Mesendoderm (in vitro differentiated cells): ENCODE measurements at regions not wholly inside any gene's neighbourhood (a gene's known extent, or its start where the extent isn't known, plus 50 kb on each side); places are given as distances from the start of the nearest gene placed in this dataset.
"Not testable (repeated sequence)": the region's sequence is repeated elsewhere in the genome, so short reads cannot be mapped to it uniquely, and the experiment has no call there.

Source experiments
- DNase-seq: peaks from one replicate; pipeline ENCODE4 v3.0.0; 2013
- H2AK5ac ChIP-seq: 2 replicates; pipeline ENCODE4 v1.6.1; 2013; ENCODE audit warnings: low read length, inconsistent platforms
- H2BK120ac ChIP-seq: 2 replicates; pipeline ENCODE4 v1.6.1; 2013; ENCODE audit warnings: low read depth, mild to moderate bottlenecking, low read length, moderate library complexity, mixed read lengths
- H2BK15ac ChIP-seq: replicated peaks from 2 replicates; pipeline ENCODE4 v1.6.1; 2013; ENCODE audit warnings: low read depth, mild to moderate bottlenecking, moderate library complexity
- H2BK5ac ChIP-seq: 2 replicates; pipeline ENCODE4 v1.6.1; 2013; ENCODE audit warnings: low read length, inconsistent platforms
- H3K18ac ChIP-seq: 2 replicates; pipeline ENCODE4 v1.6.1; 2013; ENCODE audit warnings: mild to moderate bottlenecking, low read length, mixed read lengths
- H3K23ac ChIP-seq: one replicate; pipeline ENCODE4 v1.6.1; 2013; ENCODE audit warnings: low read length
- H3K27ac ChIP-seq: 2 replicates; pipeline ENCODE4 v1.5.1; 2013; ENCODE audit warnings: low read depth, mild to moderate bottlenecking, inconsistent platforms, low read length, moderate library complexity
- H3K27me3 ChIP-seq: 2 replicates; pipeline ENCODE4 v1.6.1; 2013; ENCODE audit warnings: low read length, control low read depth, mild to moderate bottlenecking, inconsistent platforms; ENCODE audit not compliant: insufficient read depth, poor library complexity
- H3K36me3 ChIP-seq: 2 replicates; pipeline ENCODE4 v1.6.1; 2013; ENCODE audit warnings: low read length, inconsistent platforms; ENCODE audit not compliant: control insufficient read depth, insufficient read depth
- H3K4ac ChIP-seq: one replicate; pipeline ENCODE4 v1.6.1; 2013; ENCODE audit warnings: low read depth, mild to moderate bottlenecking, low read length, moderate library complexity
- H3K4me1 ChIP-seq: 2 replicates; pipeline ENCODE4 v1.6.1; 2013; ENCODE audit warnings: low read depth, low read length, inconsistent platforms; ENCODE audit not compliant: control insufficient read depth
- H3K4me2 ChIP-seq: 2 replicates; pipeline ENCODE4 v1.6.1; 2013; ENCODE audit warnings: low read length
- H3K4me3 ChIP-seq: 2 replicates; pipeline ENCODE4 v1.5.1; 2013; ENCODE audit warnings: mild to moderate bottlenecking, low read length
- H3K56ac ChIP-seq: one replicate; pipeline ENCODE4 v1.6.1; 2013; ENCODE audit warnings: low read length
- H3K79me1 ChIP-seq: 2 replicates; pipeline ENCODE4 v1.6.1; 2013; ENCODE audit warnings: low read length, inconsistent platforms
- H3K79me2 ChIP-seq: 2 replicates; pipeline ENCODE4 v1.6.1; 2013; ENCODE audit warnings: mild to moderate bottlenecking, low read length; ENCODE audit not compliant: control insufficient read depth, insufficient read depth
- H3K9ac ChIP-seq: 2 replicates; pipeline ENCODE4 v1.6.1; 2013; ENCODE audit warnings: low read length, inconsistent platforms
- H4K5ac ChIP-seq: one replicate; pipeline ENCODE4 v1.6.1; 2013; ENCODE audit warnings: low read length
- H4K8ac ChIP-seq: one replicate; pipeline ENCODE4 v1.6.1; 2013; ENCODE audit warnings: low read depth, mild to moderate bottlenecking, control low read depth, low read length, moderate library complexity
- WGBS: extraction: QIAGEN DNeasy Blood & Tissue Kit; methylation state at CpG from one replicate; pipeline ENCODE4 v1.1.7; 2013; ENCODE audit warnings: low lambda C conversion rate, missing lambda C conversion rate; ENCODE audit not compliant: insufficient coverage; ENCODE audit errors: extremely low coverage; 5-methylcytosine and 5-hydroxymethylcytosine counted together

GRCh38 chr1:55437692-55438091, 222.5 kb upstream of the USP24 start:
- Histone ChIP-seq H4K5ac (no peak overlapping the region), H2BK15ac (no peak overlapping the region), H3K4ac (no peak overlapping the region), H3K4me2 (no peak overlapping the region), H3K56ac (no peak overlapping the region), H3K36me3 (no peaks in the 10 kb centered on the region), H4K8ac (no peak overlapping the region), H3K79me1 (no peaks in the 10 kb centered on the region), H3K18ac (no peak overlapping the region), H2BK120ac (no peak overlapping the region), H3K27me3 (no peaks in the 10 kb centered on the region), H3K27ac (no peak overlapping the region), H3K4me3 (no peak overlapping the region), H2AK5ac (no peak overlapping the region), H3K79me2 (no peaks in the 10 kb centered on the region), H2BK5ac (no peak overlapping the region), H3K4me1 (no peaks in the 10 kb centered on the region), H3K9ac (no peak overlapping the region), H3K23ac (no peak overlapping the region)
- no CpG with 5 or more reads among the region's 2 CpGs for WGBS
- no peak for DNase-seq

DNA sequence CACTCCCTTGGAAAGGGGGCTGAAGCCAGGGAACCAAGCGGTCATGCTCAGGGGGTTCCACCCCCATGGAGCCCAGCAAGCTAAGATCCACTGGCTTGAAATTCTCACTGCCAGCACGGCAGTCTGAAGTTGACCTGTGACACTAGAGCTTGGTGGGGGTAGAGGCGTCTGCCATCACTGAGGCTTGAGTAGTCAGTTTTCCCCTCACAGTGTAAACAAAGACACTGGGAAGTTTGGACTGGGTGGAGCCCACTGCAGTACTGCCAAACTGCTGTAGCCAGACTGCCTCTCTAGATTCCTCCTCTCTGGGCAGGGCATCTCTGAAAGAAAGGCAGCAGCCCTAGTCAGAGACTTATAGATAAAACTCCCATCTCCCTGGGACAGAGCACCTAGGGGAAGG, 215.6 kb upstream of the USP24 start:
- not testable (repeated sequence) for H3K4me3 ChIP-seq, H3K36me3 ChIP-seq, H3K4ac ChIP-seq, H4K8ac ChIP-seq, H3K23ac ChIP-seq, H3K18ac ChIP-seq, H2BK5ac ChIP-seq, H4K5ac ChIP-seq, H2BK120ac ChIP-seq, H2AK5ac ChIP-seq, H3K9ac ChIP-seq, H3K79me2 ChIP-seq, H3K27me3 ChIP-seq, H3K56ac ChIP-seq, H3K27ac ChIP-seq, H2BK15ac ChIP-seq, H3K79me1 ChIP-seq, H3K4me1 ChIP-seq, H3K4me2 ChIP-seq, DNase-seq
- WGBS = no CpG with 5 or more reads among the region's 3 CpGs

GRCh38 chr1:55430206-55430605, 215.0 kb upstream of the USP24 start:
- not testable (repeated sequence) for H3K79me2 ChIP-seq

DNA sequence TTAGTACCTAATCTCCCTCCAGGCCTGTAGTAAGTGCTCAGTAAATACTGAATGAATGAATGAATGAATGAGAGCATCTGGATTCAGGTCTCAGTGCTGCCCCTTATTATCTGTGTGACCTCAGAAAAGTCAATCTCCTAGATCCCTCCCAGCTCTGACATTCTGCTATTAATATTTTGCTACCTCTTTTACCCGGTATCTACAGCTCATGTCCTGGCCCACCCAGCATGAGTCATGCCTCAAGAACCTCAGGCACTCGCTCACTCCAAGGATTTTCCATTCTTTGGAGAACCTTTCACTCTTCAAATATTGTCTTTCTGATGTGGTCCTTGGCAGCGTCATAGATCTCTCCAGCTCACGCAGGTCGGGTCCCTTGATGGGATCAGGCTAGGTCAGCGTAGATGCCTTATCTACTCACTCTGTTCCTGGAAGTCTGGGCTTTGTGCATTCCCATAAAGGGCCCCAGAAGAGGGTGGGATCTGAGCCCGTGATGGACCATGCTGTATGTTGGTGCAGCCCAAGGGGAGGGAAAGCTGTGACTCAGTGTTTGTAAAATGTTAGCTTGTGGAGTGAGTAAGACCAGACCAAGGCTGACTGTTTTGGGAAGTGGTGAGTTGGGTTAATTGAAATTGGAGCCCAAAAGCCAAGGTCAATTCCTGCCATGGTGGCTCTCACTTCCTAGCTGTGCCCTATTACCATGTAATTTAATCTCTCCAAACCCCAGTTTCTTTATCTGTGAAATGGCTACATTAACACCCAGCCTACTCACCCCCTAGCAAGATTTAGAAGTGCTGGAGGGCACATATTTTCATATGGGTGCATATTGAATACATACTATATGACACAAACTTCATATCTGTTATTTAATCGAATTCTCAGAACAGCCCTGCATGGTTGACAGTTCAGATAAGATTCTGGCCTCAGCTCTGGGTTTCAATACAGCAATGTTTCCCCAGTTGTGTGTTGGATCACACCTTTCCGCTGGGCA, 214.1 kb upstream of the USP24 start:
- Histone ChIP-seq H3K27me3 (no peaks in the 10 kb centered on the region), H3K4me1 (no peaks in the 10 kb centered on the region), H3K4ac (no peak overlapping the region), H3K79me2 (no peaks in the 10 kb centered on the region), H2BK5ac (no peak overlapping the region), H3K27ac (no peak overlapping the region), H3K79me1 (no peaks in the 10 kb centered on the region), H4K8ac (no peak overlapping the region), H3K18ac (no peak overlapping the region), H4K5ac (no peak overlapping the region), H2BK15ac (no peak overlapping the region), H3K9ac (no peak overlapping the region), H3K4me3 (no peak overlapping the region), H2BK120ac (no peak overlapping the region), H3K36me3 (no peaks in the 10 kb centered on the region), H2AK5ac (no peak overlapping the region), H3K23ac (no peak overlapping the region), H3K4me2 (no peak overlapping the region), H3K56ac (no peak overlapping the region)
- peak; percentile 92 for DNase-seq
- WGBS = no CpG with 5 or more reads among the region's 9 CpGs

More at GRCh38 chr1:55430206-55430605, 215.0 kb upstream of the USP24 start:
- not testable (repeated sequence) for H3K9ac ChIP-seq, H3K4me1 ChIP-seq, H3K4me2 ChIP-seq, H3K4me3 ChIP-seq, H3K4ac ChIP-seq, H2AK5ac ChIP-seq, H3K18ac ChIP-seq, H3K23ac ChIP-seq, H4K8ac ChIP-seq, H2BK15ac ChIP-seq, H4K5ac ChIP-seq, DNase-seq, H3K27me3 ChIP-seq, H3K27ac ChIP-seq, H2BK120ac ChIP-seq, H3K79me1 ChIP-seq, H2BK5ac ChIP-seq, H3K56ac ChIP-seq, H3K36me3 ChIP-seq
- WGBS = no CpG with 5 or more reads among the region's 8 CpGs

DNA sequence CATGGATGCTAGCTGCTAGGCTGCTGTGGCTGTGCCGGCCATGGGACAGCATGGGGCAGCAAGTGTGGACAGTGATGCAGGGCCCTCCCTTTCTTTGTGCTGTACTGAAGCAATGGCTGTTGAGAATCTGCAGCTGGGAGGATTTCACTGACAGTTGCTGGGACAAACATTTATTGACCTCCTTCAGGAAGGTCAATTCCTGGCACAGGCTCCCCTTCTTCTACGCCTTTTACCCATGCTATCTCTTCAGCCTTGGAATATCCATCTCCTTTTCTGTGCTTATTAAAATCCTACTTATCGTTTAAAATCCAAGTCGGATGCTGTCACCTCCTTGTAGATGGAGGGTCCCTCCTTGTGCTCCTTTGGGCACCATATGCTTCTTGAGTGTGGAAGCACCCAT, 213.1 kb upstream of the USP24 start:
- Histone ChIP-seq H3K56ac (no peak overlapping the region), H3K18ac (peak overlapping the region; percentile 22), H3K9ac (no peak overlapping the region), H3K36me3 (no peaks in the 10 kb centered on the region), H3K79me2 (no peaks in the 10 kb centered on the region), H3K4me1 (no peaks in the 10 kb centered on the region), H3K4ac (no peak overlapping the region), H4K8ac (no peak overlapping the region), H3K27me3 (no peaks in the 10 kb centered on the region), H4K5ac (no peak overlapping the region), H3K79me1 (no peaks in the 10 kb centered on the region), H3K27ac (no peak overlapping the region), H3K23ac (no peak overlapping the region), H2BK15ac (no peak overlapping the region), H2AK5ac (no peak overlapping the region), H3K4me3 (no peak overlapping the region), H3K4me2 (no peak overlapping the region), H2BK120ac (no peak overlapping the region), H2BK5ac (no peak overlapping the region)
- no CpG with 5 or more reads among the region's 4 CpGs for WGBS
- DNase-seq = no peak
